PC-9 (cell line): ENCODE measurements at regions not wholly inside any gene's neighbourhood (a gene's known extent, or its start where the extent isn't known, plus 50 kb on each side); places are given as distances from the start of the nearest gene placed in this dataset.
"Not testable (repeated sequence)": the region's sequence is repeated elsewhere in the genome, so short reads cannot be mapped to it uniquely, and the experiment has no call there.

ENCODE experiments used
- CTCF ChIP-seq: fragments of 200-600 bp; sonication (generic); conservative IDR thresholded peaks from 2 replicates; pipeline ENCODE4 v1.6.1; 2017; ENCODE audit warnings: mixed run types, antibody characterized with exemption, mild to moderate bottlenecking, moderate library complexity
- EZH2 ChIP-seq: fragments of 200-600 bp; sonication (generic); IDR thresholded peaks from 2 replicates; pipeline ENCODE4 v1.8.0; 2017; ENCODE audit warnings: antibody characterized with exemption, low read depth

- not testable (repeated sequence) for TF ChIP-seq CTCF, EZH2
Measured at GRCh38 chr1:234819845-234820244, 209.9 kb upstream of the IRF2BP2 start.
